ENCODE measurements at regions not wholly inside any gene's neighbourhood (a gene's known extent, or its start where the extent isn't known, plus 50 kb on each side); places are given as distances from the start of the nearest gene placed in this dataset.

DNA sequence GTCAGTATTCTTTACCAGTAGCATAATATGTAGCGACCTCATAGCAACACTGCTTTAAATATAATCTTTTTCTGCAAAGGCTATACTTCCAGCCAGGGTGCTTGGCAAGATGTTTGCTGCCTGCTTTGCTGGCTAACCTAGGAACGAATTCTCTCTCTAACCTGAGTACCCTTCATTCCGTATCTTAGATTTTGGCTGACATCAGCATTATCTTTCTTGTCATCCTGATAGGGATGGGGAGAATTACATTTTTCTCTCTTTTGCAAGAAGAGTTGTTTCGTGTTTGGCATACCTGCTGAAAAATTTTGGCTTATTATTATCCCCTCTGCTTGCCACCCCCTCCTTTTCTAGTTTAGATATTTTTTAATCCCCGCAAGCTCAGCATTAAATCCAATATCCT lies 91.2 kb upstream of the CLMP start:
- H3K4me3 ChIP-seq (replicated peaks in 1 of 2; ENCODE audit: low read depth in 2 of 2, low read length in 2 of 2), result no peak overlapping the region
- TF ChIP-seq, protein P1, sequence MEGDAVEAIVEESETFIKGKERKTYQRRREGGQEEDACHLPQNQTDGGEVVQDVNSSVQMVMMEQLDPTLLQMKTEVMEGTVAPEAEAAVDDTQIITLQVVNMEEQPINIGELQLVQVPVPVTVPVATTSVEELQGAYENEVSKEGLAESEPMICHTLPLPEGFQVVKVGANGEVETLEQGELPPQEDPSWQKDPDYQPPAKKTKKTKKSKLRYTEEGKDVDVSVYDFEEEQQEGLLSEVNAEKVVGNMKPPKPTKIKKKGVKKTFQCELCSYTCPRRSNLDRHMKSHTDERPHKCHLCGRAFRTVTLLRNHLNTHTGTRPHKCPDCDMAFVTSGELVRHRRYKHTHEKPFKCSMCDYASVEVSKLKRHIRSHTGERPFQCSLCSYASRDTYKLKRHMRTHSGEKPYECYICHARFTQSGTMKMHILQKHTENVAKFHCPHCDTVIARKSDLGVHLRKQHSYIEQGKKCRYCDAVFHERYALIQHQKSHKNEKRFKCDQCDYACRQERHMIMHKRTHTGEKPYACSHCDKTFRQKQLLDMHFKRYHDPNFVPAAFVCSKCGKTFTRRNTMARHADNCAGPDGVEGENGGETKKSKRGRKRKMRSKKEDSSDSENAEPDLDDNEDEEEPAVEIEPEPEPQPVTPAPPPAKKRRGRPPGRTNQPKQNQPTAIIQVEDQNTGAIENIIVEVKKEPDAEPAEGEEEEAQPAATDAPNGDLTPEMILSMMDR (IDR thresholded peaks at IDR 0.05; ENCODE audit: low read depth, low read length), result no peak

DNA sequence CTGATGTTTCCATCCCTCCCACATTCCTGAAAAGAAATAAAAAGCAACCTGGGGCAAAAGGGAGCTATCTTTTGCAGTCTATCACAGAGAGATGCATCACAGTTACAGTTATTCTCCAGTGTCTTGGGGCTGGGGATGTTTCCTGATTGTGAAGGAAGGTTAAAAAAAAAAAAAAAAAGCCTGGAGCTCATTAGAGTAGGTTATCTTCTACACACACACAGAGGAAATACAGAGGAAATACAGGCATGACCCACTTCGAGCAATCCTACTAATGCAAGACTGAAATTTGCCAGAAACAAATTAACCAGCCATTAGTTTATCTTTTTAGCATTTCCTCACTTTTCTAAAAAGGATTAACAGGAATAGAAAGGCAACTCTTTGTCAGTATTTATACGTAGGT lies 89.4 kb upstream of the CLMP start:
- DNase-seq (ENCODE audit: low read depth in 2 of 2), result no peak
- H3K4me3 ChIP-seq (replicated peaks in 1 of 2; ENCODE audit: low read depth in 2 of 2, low read length in 2 of 2), result no peak overlapping the region
- TF ChIP-seq, protein P1 (IDR thresholded peaks at IDR 0.05; ENCODE audit: low read depth, low read length), result no peak

More for the DNA sequence above, 91.2 kb upstream of the CLMP start:
- DNase-seq (ENCODE audit: low read depth in 2 of 2), result no peak

DNA sequence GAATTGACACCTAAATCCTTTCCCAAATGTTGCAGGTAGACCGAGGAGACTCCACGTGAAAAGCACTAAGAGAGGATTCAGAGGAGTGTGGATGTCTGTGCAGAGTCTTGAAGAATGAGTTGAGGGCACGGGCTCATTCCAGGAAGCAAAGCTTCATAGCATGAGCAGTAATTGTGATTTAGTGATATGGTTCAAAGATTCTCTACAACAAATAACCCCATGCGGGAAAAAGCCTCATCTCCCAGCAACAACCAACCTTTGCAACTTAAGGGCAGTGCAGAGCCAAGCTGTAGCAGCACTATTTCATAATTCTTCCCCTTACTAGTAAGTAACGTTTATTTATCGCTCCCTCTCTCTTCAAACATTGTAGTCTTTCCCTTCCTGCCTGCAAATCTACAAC lies 87.5 kb upstream of the CLMP start:
- TF ChIP-seq, protein P1 (IDR thresholded peaks at IDR 0.05; ENCODE audit: low read depth, low read length), result no peak
- H3K4me3 ChIP-seq (replicated peaks in 1 of 2; ENCODE audit: low read depth in 2 of 2, low read length in 2 of 2), result no peak overlapping the region
- DNase-seq (ENCODE audit: low read depth in 2 of 2), result no peak

DNA sequence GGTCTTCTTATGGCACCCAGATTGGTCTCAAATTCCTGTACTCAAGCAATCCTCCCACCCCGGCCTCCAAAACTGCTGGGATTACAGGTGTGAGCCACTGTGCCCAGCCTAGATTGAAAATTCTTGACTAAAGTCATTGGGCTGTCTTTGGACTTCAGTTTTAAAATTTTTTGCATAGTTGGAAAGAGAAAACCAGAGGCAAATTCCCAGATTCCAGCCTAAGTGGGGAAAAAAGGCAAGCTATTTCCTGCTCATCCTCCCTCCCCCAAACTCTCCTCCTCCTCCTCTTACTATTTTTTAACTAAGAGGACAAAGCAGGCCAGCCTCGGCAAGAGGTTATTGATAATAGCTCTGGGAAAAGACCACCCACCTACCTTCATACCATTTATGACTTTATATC lies 78.6 kb upstream of the CLMP start:
- TF ChIP-seq, protein P1 (IDR thresholded peaks at IDR 0.05; ENCODE audit: low read depth, low read length), result no peak
- DNase-seq (ENCODE audit: low read depth in 2 of 2), result no peak
- no peak overlapping the region for H3K4me3 ChIP-seq (replicated peaks in 1 of 2; ENCODE audit: low read depth in 2 of 2, low read length in 2 of 2)

DNA sequence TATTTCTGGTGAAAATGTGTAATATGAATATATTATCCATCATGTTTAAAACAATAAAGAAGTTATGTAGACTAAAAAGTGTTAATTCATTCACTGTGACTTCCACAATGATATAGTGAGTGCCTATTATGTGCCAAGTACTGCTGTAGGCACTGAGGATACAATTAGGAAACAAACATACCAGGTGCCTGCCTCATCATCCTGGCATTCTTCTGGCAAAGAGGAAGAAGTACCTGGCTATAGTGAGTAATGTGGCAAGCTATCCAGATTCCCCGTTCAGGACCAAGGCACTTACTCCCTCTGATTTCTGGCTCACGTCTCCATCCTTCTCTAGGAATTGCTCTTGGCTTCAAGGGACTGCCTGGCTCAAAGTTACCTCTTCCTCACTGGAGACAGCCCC lies 77.5 kb upstream of the CLMP start:
- H3K4me3 ChIP-seq (replicated peaks in 1 of 2; ENCODE audit: low read depth in 2 of 2, low read length in 2 of 2), result no peak overlapping the region
- no peak for DNase-seq (ENCODE audit: low read depth in 2 of 2)
- TF ChIP-seq, protein P1 (IDR thresholded peaks at IDR 0.05; ENCODE audit: low read depth, low read length), result no peak

DNA sequence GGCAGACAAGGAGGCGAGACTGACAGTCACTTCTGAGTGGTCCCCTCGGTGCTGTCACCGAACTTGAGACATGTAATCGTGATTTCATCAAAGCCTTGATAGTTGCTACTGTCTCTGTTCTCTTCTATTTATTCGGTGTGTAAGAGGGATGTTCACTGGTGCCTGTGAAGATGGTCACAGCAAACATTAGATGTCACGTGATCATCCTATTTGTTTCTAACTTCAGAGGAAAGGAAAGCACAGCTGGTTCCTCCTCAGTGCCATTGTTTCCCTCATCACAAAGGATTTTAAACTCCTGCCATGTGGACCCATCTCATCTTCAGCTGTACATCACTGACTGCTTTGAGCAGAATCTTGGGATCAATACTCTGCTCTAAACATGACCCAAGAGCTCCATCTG lies 73.1 kb upstream of the CLMP start:
- no peak overlapping the region for H3K4me3 ChIP-seq (replicated peaks in 1 of 2; ENCODE audit: low read depth in 2 of 2, low read length in 2 of 2)
- no peak for DNase-seq (ENCODE audit: low read depth in 2 of 2)

DNA sequence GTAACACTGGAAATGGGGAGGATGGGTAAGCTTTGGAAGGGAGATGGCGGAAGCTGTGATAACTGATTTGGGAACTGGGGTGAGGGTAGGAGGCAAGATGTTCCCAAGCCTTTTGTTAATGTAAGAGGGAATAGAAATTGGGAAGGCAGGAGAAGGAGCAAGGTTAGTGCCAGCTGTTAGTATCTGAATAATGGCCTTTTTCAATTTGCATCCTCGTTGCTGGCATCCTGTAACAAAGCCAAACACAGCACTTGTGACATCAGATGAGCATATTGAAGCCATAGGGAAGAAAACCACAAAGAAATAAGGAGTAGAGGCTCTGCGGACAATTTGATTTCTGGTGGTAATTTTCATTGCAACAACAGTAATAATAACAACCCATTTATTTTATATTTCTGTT lies 70.9 kb upstream of the CLMP start:
- H3K4me3 ChIP-seq (replicated peaks in 1 of 2; ENCODE audit: low read depth in 2 of 2, low read length in 2 of 2), result no peak overlapping the region
- no peak for DNase-seq (ENCODE audit: low read depth in 2 of 2)
- TF ChIP-seq, protein P1 (IDR thresholded peaks at IDR 0.05; ENCODE audit: low read depth, low read length), result no peak

More for the DNA sequence above, 73.1 kb upstream of the CLMP start:
- TF ChIP-seq, protein P1 (IDR thresholded peaks at IDR 0.05; ENCODE audit: low read depth, low read length), result no peak

Measured in cardiac fibroblast (primary cell).